ENCODE measurements at regions not wholly inside any gene's neighbourhood (a gene's known extent, or its start where the extent isn't known, plus 50 kb on each side); places are given as distances from the start of the nearest gene placed in this dataset.

DNA sequence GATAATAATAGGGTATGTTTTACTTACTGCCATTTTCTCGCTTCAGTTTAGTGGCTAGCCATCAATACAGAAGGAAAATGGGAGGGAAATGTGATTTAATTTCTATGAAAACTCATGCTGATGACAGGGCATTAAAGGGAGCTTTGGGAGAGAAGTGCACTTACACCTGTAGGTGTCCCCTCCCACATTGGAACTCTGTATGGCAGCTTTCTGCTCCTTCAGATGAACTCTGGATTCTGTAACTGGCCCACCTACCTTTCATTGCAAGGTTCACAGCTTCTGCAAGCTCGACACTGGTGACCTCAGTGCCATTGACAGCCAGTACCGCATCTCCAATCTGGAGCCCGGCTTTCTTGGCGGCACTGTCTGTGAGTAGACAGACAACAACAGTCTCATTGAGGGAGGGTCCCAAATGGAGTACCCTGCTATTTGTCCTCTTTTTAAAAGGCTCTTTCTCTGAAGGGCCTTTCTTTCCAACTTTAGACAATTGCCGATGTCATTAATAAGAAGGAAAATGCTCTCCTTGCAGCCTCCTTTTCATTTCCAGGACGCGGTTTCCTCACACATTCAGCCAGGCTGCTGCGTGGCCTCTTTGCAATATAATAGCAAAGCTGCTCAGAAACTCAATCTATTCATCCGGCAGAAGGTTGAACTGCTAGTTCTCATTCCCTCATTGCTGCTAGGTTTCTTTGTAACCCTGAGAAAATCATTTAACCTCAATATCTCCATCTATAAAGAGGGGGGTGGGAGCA lies 63.6 kb downstream of the NUDT12 start:
- Histone ChIP-seq H3K27me3 (replicated peaks; ENCODE audit: control insufficient read depth, insufficient read depth, low read length) (no peaks in the 10 kb centered on the region), H3K4me1 (ENCODE audit: control insufficient read depth, insufficient read depth, low read length) (no peaks in the 10 kb centered on the region), H3K36me3 (ENCODE audit: control insufficient read depth, insufficient read depth, low read length, severe bottlenecking) (no peaks in the 10 kb centered on the region), H3K9ac (ENCODE audit: low read length) (no peak overlapping the region), H3K9me3 (ENCODE audit: control insufficient read depth, low read length) (peaks cover 9% of the 10 kb centered on the region), H3K4me3 (ENCODE audit: low read length) (no peak overlapping the region)
- DNase-seq (ENCODE audit: low read depth) = no peak

DNA sequence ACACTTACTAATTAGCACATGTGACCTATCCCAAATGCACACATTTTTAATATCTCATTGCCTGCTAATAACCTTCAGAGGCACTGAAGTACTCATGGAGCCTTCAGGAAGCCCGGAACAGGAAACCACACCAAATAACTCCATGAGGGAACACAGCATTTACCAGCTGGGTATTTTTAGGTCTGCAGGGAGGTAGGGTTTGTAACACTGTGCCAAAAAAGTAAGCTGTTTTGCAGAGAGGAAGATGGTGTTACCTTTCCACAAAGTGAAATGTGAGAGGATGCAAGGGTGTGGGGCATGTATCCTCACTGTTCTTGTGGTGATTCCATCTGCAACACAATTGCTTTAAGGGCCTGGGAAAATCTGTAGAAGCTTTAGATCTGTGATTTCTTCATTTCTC lies 64.4 kb downstream of the NUDT12 start:
- no peaks in the 10 kb centered on the region for H3K27me3 ChIP-seq (replicated peaks; ENCODE audit: control insufficient read depth, insufficient read depth, low read length)
- H3K4me3 ChIP-seq (ENCODE audit: low read length) = no peak overlapping the region
- no peaks in the 10 kb centered on the region for H3K36me3 ChIP-seq (ENCODE audit: control insufficient read depth, insufficient read depth, low read length, severe bottlenecking)
- DNase-seq (ENCODE audit: low read depth) = no peak
- no peak overlapping the region for H3K9ac ChIP-seq (ENCODE audit: low read length)
- H3K9me3 ChIP-seq (ENCODE audit: control insufficient read depth, low read length) = peaks cover 11% of the 10 kb centered on the region
- H3K4me1 ChIP-seq (ENCODE audit: control insufficient read depth, insufficient read depth, low read length) = no peaks in the 10 kb centered on the region

GRCh38 chr5:103497781-103498180 lies 64.8 kb downstream of the NUDT12 start:
- no peak for DNase-seq (ENCODE audit: low read depth)
- Histone ChIP-seq H3K9me3 (ENCODE audit: control insufficient read depth, low read length) (peaks cover 11% of the 10 kb centered on the region), H3K27me3 (replicated peaks; ENCODE audit: control insufficient read depth, insufficient read depth, low read length) (no peaks in the 10 kb centered on the region), H3K36me3 (ENCODE audit: control insufficient read depth, insufficient read depth, low read length, severe bottlenecking) (no peaks in the 10 kb centered on the region), H3K9ac (ENCODE audit: low read length) (no peak overlapping the region), H3K4me3 (ENCODE audit: low read length) (no peak overlapping the region), H3K4me1 (ENCODE audit: control insufficient read depth, insufficient read depth, low read length) (no peaks in the 10 kb centered on the region)

DNA sequence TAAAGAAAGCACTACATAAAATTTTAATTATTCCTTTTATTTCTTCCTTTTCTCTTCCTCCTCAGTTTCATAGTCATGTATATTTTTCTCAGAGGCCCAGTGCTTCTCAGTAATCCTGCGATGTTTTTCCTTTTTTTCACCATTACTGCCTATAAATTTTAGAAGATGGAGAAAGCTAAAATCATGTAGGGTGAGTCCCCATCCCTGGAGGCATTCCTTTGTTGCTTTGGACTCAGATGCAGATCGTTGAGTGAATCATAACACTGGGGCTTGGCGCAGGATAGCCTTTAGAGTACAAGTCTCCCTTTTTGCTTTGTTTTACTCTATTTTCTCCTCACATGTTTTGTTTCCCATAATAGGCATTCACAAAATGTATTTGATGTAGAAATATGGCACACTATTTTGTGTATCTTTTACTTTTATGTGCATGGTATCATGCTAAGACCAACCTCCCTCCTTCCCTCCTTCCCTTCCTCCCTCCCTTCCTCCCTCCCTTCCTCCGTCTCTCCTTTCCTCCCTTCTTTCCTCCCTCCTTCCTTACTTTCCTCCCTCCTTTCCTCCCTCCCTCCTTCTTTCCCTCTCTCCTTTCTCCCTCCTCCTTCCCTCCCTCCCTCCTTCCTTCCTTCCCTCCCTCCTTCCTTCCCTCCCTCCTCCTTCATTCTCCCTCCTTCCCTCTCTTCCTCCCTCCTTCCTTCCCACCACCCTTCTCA lies 72.4 kb downstream of the NUDT12 start:
- no peak overlapping the region for H3K4me3 ChIP-seq (ENCODE audit: low read length)
- no peak overlapping the region for H3K9ac ChIP-seq (ENCODE audit: low read length)
- no peaks in the 10 kb centered on the region for H3K36me3 ChIP-seq (ENCODE audit: control insufficient read depth, insufficient read depth, low read length, severe bottlenecking)
- no peaks in the 10 kb centered on the region for H3K27me3 ChIP-seq (replicated peaks; ENCODE audit: control insufficient read depth, insufficient read depth, low read length)
- no peaks in the 10 kb centered on the region for H3K4me1 ChIP-seq (ENCODE audit: control insufficient read depth, insufficient read depth, low read length)
- DNase-seq (ENCODE audit: low read depth) = no peak
- H3K9me3 ChIP-seq (ENCODE audit: control insufficient read depth, low read length) = peaks cover 11% of the 10 kb centered on the region

GRCh38 chr5:103489307-103489706 lies 73.3 kb downstream of the NUDT12 start:
- no peak overlapping the region for H3K4me3 ChIP-seq (ENCODE audit: low read length)
- H3K4me1 ChIP-seq (ENCODE audit: control insufficient read depth, insufficient read depth, low read length) = no peaks in the 10 kb centered on the region
- H3K9me3 ChIP-seq (ENCODE audit: control insufficient read depth, low read length) = peaks cover 5% of the 10 kb centered on the region
- no peaks in the 10 kb centered on the region for H3K36me3 ChIP-seq (ENCODE audit: control insufficient read depth, insufficient read depth, low read length, severe bottlenecking)
- H3K9ac ChIP-seq (ENCODE audit: low read length) = no peak overlapping the region
- no peak for DNase-seq (ENCODE audit: low read depth)
- no peaks in the 10 kb centered on the region for H3K27me3 ChIP-seq (replicated peaks; ENCODE audit: control insufficient read depth, insufficient read depth, low read length)

- H3K36me3 ChIP-seq (ENCODE audit: control insufficient read depth, insufficient read depth, low read length, severe bottlenecking) = no peaks in the 10 kb centered on the region
- no peaks in the 10 kb centered on the region for H3K4me1 ChIP-seq (ENCODE audit: control insufficient read depth, insufficient read depth, low read length)
- no peaks in the 10 kb centered on the region for H3K9me3 ChIP-seq (ENCODE audit: control insufficient read depth, low read length)
- no peaks in the 10 kb centered on the region for H3K27me3 ChIP-seq (replicated peaks; ENCODE audit: control insufficient read depth, insufficient read depth, low read length)
- no peak overlapping the region for H3K9ac ChIP-seq (ENCODE audit: low read length)
- DNase-seq (ENCODE audit: low read depth) = no peak
- H3K4me3 ChIP-seq (ENCODE audit: low read length) = no peak overlapping the region
Measured at GRCh38 chr5:103487822-103488493, 74.6 kb downstream of the NUDT12 start.

- no peaks in the 10 kb centered on the region for H3K4me1 ChIP-seq (ENCODE audit: control insufficient read depth, insufficient read depth, low read length)
- H3K36me3 ChIP-seq (ENCODE audit: control insufficient read depth, insufficient read depth, low read length, severe bottlenecking) = no peaks in the 10 kb centered on the region
- peak; percentile 71 for DNase-seq (ENCODE audit: low read depth)
- H3K27me3 ChIP-seq (replicated peaks; ENCODE audit: control insufficient read depth, insufficient read depth, low read length) = no peaks in the 10 kb centered on the region
- no peak overlapping the region for H3K9ac ChIP-seq (ENCODE audit: low read length)
- no peak overlapping the region for H3K4me3 ChIP-seq (ENCODE audit: low read length)
- H3K9me3 ChIP-seq (ENCODE audit: control insufficient read depth, low read length) = no peaks in the 10 kb centered on the region
Measured at GRCh38 chr5:103487218-103487617, 75.4 kb downstream of the NUDT12 start.

- DNase-seq (ENCODE audit: low read depth) = no peak
- Histone ChIP-seq H3K36me3 (ENCODE audit: control insufficient read depth, insufficient read depth, low read length, severe bottlenecking) (no peaks in the 10 kb centered on the region), H3K4me1 (ENCODE audit: control insufficient read depth, insufficient read depth, low read length) (no peaks in the 10 kb centered on the region), H3K4me3 (ENCODE audit: low read length) (no peak overlapping the region), H3K9ac (ENCODE audit: low read length) (no peak overlapping the region), H3K27me3 (replicated peaks; ENCODE audit: control insufficient read depth, insufficient read depth, low read length) (no peaks in the 10 kb centered on the region), H3K9me3 (ENCODE audit: control insufficient read depth, low read length) (no peaks in the 10 kb centered on the region)
Measured at GRCh38 chr5:103486739-103487138, 75.8 kb downstream of the NUDT12 start.

GRCh38 chr5:103480246-103480645 lies 82.3 kb downstream of the NUDT12 start:
- H3K36me3 ChIP-seq (ENCODE audit: control insufficient read depth, insufficient read depth, low read length, severe bottlenecking) = no peaks in the 10 kb centered on the region
- no peak overlapping the region for H3K4me3 ChIP-seq (ENCODE audit: low read length)
- no peaks in the 10 kb centered on the region for H3K27me3 ChIP-seq (replicated peaks; ENCODE audit: control insufficient read depth, insufficient read depth, low read length)
- H3K4me1 ChIP-seq (ENCODE audit: control insufficient read depth, insufficient read depth, low read length) = no peaks in the 10 kb centered on the region
- no peak overlapping the region for H3K9ac ChIP-seq (ENCODE audit: low read length)
- H3K9me3 ChIP-seq (ENCODE audit: control insufficient read depth, low read length) = no peaks in the 10 kb centered on the region
- DNase-seq (ENCODE audit: low read depth) = no peak

DNA sequence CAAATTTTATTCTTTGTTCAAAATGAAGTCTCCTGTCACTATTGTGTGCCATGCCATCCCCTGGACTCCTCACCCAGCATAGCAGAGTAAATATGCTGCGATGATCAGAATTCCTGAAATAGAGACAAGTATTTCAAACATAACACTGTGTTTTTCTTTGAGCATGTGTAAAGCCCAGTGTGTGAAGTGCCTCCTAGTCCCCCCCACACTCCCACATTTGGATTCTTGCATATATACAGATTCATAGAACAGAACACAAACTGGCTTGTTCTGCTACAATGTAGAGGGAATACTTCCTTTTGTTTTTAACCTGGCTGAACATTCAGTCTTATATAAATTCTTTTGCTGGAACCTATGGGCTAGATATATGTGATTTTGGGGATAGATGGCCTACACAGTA lies 84.9 kb downstream of the NUDT12 start:
- Histone ChIP-seq H3K36me3 (ENCODE audit: control insufficient read depth, insufficient read depth, low read length, severe bottlenecking) (no peaks in the 10 kb centered on the region), H3K4me3 (ENCODE audit: low read length) (no peak overlapping the region), H3K9ac (ENCODE audit: low read length) (no peak overlapping the region), H3K4me1 (ENCODE audit: control insufficient read depth, insufficient read depth, low read length) (peaks cover 19% of the 10 kb centered on the region), H3K27me3 (replicated peaks; ENCODE audit: control insufficient read depth, insufficient read depth, low read length) (no peaks in the 10 kb centered on the region), H3K9me3 (ENCODE audit: control insufficient read depth, low read length) (no peaks in the 10 kb centered on the region)
- no peak for DNase-seq (ENCODE audit: low read depth)

DNA sequence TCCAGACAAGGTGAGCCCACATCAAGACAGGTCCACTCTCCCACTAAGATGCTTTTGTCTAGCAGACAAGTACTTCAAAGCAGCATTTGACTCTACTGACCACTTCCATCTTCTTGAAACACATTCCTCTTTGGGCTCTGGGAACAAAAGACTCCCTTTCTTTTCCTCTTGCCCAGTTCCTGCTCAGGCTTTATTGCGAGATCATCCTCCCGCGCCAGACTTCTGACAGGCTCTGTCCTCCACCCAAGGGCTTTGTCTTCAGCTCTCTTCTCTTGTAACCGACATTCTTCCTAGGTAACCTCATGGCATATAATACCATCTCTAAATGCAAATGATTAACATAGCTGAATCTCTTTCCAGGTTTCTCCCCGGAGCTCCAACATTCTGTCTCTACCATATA lies 85.8 kb downstream of the NUDT12 start:
- Histone ChIP-seq H3K9ac (ENCODE audit: low read length) (no peak overlapping the region), H3K4me3 (ENCODE audit: low read length) (no peak overlapping the region), H3K36me3 (ENCODE audit: control insufficient read depth, insufficient read depth, low read length, severe bottlenecking) (no peaks in the 10 kb centered on the region), H3K4me1 (ENCODE audit: control insufficient read depth, insufficient read depth, low read length) (peaks cover 27% of the 10 kb centered on the region), H3K27me3 (replicated peaks; ENCODE audit: control insufficient read depth, insufficient read depth, low read length) (no peaks in the 10 kb centered on the region), H3K9me3 (ENCODE audit: control insufficient read depth, low read length) (no peaks in the 10 kb centered on the region)
- DNase-seq (ENCODE audit: low read depth) = no peak

Data from adipocyte (in vitro differentiated cells).